ENCODE measurements at regions not wholly inside any gene's neighbourhood (a gene's known extent, or its start where the extent isn't known, plus 50 kb on each side); places are given as distances from the start of the nearest gene placed in this dataset.

DNA sequence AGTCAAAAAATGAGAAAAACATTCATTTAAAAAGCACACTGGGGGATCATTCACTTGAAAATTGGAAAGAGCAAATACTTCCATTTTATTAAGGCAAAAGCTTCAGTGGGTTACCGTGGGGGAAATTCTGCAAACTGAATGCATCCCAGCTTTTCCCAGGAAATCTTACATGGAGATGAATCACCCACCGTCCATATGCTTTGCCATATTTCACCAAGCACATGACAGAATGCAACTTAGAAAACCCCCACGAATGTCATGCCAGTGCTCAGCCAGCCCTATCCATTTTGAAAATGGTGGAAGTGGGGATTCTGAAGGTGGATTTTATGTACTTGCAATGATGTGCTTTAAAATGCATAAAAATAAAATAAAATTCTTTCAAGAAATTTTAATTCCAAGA, 485.5 kb upstream of the ID2 start:
- DNase-seq = no peak

DNA sequence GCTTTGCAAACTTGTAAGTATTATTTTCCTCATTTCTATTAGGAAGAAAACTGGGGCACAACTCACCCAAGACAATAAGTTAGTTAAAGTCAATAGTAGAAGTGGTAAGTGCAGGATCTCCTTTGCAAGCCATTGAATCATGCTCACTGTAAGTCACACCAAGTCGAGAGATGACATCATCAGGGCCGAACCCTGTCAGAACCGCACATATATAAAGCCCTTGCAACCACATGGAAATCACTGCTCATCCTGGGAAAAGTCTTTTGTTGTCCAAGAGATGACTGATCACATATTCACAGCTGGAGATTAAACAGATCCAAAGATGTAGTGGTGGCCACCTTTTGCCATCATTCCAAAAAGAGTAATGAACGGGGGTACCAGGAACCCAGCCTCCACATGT, 484.8 kb upstream of the ID2 start:
- no peak for DNase-seq

DNA sequence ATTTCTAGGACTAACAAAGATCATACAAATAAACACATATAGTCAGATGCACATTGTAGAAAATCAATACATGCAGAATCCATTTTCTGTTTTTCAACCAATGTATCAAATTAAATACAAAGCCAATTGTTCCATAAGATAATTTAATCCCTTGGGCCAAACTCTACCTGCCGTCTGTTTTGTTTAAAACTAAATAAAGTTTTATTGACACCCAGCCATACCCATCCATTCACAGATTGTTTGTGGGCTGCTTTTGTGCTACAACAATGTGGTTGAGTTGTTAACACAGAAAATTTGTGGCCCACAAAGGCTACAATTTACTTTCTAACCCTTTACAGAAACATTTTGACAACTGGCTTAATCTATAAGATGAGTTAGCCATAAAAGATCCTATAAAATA, 484.0 kb upstream of the ID2 start:
- DNase-seq = no peak

DNA sequence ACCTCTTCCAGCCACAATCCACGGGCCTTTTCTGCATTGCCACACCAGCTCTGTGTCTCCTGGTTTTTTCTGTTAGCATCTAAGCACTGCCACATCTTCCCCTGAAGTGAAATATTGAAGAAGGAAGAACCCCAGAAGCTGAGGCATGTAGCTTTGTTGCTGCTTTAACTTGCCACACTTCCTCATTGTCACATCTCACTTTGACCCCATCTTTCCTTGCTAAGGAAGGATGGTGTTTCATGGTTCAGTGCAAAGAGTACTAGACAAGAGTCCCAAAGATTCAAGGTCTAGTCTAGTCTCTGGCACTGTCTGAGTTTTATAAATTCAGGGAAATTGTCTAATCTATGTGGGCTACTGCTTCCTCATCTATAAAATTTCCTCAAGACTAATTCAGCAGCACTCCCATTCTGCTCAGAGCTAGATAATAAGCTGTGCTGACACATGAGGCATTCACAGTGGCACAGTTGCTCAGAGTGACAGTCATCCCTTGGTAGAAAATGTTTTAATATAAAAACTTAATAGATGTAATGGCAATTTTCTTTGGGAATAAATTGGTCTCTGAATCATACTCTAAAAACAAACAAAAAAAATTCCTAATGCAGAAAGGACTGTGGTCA, 483.0 kb upstream of the ID2 start:
- no peak for DNase-seq

DNA sequence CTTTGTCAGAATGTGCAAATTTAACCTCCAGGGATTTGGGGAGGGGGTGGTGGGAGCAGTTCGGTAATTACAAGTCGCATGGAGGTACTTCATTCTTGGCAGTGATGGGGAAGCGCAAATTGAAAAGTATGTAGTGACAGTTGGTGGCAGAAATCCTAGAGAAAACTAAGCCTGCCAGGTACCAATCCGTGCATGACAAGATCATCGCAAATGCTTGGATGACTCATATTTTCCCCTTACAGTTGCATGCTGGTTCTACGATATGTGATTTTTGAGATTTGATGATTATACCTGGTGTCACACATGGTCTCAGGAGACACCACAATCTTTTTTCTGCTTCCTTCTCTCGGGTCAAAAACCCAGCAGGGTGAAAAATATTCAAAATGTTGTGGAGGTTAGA, 479.7 kb upstream of the ID2 start:
- DNase-seq = no peak

DNA sequence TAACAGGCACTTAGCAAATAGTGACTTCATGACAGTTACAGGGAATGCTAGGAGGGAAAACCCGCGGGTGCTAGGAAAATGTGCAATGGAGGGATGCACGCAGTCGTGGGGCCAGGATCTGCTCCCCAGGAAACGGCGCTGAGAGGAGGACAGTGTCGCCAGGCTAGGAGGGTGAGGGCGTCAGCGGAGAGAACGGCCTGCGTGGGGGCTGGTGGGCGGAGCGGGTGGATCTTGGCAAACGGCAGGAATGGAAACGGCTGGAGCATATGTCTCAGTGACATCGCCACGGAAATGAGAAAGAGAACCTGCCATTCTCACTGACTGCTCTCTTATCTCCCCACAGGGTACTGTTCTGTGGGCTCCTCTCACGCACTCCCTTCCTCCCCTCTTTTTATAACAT, 478.5 kb upstream of the ID2 start:
- no peak for DNase-seq

DNA sequence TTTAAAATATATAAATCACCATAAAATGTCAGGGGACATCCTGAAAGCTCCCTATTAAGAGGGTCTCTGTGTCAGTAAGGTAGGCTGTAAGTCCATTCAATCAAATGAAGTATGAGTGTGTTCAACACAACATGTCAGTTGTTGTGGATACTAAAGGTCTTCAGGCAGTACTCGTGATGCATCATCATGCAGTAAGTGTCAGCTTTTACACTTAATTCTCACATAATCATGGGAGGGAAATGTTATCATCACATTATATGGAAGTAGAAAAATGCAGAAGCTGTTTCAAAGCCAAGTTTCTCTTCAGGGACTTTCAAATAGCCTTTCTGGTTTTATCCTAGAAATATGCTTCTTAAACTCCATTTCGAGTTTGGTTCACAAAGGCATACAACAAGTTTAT, 477.1 kb upstream of the ID2 start:
- DNase-seq = no peak

DNA sequence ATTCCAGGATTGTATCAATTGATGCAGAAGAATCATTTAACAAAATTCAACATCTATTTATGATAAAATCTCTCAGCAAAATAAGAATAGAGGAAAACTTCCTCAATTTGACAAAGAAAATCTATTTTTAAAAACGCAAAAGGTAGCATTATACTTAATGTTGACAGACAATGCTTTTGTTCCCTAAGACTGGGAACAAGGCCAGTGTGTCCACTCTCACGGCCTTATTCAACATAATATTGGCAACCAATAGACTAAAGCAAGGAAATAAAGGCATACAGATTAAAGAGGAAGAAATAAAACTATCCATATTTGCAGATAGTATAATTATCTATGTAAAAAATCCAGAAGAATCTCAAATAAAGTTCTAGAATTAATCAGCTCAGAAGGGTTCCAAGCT, 472.4 kb upstream of the ID2 start:
- no peak for DNase-seq

DNA sequence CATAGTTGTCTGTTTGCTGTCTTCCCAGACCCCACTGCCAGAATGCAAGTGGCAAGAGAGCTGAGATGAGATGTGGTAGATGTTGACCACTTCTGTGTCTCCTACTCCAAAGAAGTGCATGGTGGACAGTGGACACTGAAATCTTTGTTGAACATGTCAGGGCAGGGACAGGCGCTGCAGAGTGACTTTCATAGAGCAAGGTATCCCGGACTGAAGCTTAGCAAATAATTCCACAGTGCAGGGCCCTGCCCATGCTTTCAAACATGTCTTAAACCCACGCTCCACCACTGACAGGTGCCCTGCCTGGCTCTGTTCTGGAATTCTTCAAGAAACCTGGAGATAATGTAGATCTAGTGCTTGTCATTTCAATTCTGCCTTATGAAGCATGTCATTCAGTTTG, 470.5 kb upstream of the ID2 start:
- DNase-seq = no peak

DNA sequence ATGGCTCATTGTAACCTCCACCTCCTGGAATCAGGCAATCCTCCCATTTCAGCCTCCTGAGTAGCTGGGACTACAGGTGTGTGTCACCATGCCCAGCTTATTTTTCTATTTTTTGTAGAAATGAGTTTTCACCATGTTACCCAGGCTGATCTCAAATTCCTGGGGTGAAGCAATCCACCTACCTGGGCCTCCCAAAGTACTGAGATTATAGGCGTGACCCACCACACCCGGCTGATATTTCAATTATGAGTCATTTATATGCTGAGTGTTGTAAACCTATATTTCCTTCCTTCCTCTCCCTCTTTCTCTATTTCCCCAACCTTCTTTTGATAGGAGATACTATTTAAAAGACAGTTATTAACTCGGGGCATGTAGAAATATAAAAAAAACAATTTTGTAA, 469.6 kb upstream of the ID2 start:
- no peak for DNase-seq

DNA sequence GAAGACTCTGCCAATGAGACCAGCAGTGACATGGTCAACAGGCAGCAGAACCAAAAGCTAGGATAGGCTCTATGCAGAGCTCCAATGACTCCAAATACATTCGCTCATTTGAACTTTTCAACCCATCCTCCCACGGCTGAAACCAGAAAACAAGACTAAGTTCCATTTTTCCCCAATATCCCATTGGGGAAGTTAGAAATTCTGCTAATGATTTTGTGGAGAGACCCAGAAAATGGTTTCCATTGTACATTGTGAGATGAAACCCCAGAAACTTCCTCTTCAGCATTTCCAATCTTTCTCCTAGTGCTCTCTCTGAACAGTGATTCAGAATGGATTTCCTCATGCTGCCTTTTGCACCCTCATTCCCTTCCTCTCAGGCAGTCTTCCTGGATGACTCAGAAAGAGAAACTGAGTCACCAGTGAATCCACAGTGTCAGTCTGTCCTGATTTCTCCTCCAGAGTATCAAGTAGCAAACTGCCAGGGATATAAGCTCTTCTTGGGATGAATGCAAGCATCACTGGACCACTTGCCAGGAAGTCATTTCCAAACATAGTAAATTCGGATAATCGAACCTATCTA, 467.7 kb upstream of the ID2 start:
- no peak for DNase-seq

DNA sequence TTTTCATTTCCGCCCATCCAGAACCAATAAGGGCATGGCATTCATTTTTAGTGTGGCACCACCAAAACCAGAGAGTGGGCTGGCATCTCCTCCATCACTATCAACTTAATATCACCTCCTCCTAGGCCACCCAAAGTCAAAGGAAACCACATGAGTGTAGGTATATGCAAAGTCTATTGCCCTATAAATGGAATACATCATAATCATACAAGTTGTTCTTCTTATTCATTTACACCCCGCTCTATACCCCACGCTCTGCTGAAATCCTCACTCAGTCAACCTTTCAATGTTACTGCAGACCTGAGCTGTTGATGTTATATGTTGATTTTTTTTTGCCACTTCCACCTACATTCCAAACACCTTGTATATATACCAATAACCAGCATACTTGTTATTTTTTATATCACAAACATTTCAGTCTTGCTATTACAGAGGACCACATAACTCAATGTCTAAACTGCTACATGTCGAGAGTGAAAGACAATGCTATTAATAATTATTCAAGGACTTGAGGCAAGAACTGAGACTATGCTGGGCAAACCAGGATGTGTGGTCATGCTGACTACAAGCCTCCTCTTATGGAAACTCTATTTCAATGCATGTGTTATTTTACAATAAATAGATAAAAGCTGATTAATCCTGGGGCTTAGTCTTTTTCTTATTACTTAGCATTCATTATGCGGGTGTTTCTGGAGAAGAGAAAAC, 466.5 kb upstream of the ID2 start:
- no peak for DNase-seq

DNA sequence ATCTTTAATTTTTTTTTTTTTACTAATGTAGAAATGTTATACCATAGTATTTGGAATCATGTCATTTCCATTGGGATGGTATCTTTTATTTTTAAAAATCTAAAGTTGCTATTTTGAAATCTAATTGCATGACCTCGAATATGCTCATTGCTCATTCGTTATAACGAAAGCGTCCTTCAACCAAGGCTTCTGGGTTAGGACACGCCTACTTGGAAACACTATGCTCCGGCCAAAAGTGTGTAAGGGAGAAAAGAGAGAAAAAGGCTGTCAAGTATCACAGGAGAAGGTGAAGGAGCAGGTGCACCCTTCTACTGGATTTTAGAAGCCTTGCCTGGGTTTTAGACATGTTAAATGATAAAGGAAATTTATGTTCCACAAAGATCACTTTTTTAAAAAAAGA, 465.9 kb upstream of the ID2 start:
- no peak for DNase-seq

DNA sequence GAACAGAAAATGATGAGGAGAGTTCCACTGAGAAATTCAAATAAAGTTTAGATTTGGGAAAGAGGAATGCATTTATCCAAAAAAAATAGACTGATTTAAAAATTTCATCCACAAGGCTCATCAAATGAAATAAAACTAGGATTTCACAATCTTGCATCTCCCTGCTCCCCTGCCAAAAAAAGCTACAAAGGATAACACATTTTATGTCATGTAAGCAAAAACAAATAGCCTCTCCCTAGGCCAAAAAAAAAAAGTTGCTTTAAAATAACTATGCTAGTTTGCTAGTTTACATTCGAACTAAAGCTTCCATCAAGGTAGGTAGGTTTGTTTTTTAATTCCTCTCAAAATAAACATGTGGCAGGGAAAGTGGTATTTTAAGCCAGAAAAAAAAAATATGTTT, 465.5 kb upstream of the ID2 start:
- DNase-seq = no peak

DNA sequence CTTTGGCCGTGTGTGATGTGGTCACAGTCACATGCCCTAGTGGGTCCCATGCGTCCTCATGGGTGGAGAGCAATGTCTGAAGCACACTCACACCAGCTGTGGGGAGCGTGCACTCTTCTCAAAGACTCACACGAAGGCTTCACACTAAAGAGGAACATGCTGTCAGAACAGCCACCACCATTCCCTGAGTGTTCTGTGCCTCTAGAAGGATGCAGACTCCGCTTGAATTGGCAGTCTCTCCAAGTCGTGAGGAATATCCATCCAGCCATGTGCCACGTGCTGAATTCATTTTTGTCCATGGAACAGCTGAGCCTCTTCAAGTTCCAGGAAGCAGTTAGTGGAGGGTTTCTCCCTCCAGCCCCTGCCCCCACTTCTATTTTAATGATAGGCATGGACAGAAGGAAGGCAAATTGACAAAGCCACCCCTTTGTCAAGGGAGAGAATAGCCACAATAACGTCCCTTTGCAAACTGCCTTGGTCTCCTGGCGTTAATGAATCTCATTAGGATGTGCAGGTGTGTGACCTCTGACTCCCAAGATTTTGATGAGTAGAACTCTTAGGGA, 464.3 kb upstream of the ID2 start:
- DNase-seq = no peak

DNA sequence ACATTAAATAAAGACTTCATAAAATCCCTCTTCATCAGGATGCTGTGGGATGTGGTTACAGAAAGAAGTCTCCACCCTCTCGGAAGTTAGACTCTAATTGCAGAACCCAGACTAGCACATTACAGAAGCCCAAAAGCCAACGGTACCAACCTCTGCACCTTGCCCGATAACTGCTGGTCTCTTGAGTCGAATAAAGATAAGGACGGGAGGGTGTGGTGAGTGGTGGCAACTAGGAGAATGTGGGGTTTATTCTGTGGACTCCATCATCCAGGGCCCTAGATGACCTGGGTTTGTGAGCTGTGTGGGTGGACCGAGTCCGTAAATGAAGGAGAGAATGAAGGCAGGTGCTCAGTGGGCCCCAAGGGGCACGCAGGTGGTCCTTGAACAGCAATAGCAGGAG, 462.8 kb upstream of the ID2 start:
- no peak for DNase-seq

DNA sequence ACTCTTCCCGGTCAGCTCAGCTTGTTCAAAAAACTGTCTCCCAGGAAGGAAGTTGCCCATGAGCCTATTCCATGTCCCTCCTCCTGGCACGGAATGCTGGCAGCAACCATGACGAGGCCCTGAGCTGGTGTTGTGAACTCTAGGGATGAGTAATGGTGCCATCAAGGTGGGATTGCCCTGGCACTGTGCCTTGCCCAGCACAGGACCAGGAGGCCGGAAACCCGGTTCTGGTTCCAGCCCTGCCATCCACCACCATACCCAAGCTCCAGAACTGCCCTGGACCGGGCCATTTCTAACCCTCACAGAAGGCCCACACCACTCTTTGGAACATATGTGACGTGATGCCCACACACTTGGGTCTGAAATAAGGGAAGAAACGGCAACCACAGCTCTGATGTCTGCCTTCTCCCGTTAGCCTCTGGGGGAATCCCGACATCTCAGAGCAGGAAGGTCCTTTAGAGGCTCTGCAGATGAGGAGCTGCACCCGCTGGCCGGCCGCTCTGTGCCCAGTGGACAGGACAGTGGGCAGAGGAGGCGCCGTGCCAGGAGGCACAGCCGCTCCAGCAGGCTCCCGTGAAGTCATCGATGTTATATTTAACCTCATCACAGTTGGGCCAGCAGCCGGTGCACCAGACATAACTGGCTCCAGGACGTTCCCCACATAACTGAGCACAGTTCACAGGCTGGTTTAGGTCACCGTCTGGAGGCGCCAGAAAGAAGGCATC, 462.1 kb upstream of the ID2 start:
- DNase-seq = no peak

DNA sequence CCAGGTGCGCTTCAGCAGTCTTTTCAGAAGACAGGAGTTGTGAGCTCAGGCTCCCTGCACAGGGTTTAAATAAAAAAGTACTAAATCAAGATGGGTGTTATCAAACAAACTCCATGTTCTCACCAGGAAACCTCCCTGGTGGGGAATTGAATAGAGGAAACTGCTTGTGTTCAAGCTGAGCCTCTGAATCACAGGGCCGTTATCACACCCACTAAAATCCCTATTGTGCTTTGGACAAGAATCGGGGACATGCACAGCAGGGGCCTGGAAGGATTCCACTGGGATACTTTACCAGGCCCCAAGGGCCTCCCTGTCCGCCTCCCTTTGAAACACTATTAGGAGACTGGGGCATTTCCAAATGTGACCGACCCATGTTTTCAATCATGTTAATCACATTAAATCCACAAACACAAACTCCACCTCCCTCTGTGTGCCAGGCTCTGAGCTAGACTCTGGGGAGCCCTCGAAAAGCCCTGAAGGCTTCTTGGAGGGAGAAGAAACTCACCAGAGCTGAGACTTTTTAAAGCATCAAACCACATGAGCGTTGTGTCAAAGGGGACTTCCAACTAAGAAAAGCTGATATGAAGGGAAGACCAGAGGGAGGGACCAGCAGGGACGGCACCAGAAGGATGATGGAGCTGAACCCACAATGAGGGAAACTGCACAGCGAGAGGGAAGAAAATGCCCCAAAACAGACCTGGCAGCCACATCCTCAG, 458.7 kb upstream of the ID2 start:
- no peak for DNase-seq

DNA sequence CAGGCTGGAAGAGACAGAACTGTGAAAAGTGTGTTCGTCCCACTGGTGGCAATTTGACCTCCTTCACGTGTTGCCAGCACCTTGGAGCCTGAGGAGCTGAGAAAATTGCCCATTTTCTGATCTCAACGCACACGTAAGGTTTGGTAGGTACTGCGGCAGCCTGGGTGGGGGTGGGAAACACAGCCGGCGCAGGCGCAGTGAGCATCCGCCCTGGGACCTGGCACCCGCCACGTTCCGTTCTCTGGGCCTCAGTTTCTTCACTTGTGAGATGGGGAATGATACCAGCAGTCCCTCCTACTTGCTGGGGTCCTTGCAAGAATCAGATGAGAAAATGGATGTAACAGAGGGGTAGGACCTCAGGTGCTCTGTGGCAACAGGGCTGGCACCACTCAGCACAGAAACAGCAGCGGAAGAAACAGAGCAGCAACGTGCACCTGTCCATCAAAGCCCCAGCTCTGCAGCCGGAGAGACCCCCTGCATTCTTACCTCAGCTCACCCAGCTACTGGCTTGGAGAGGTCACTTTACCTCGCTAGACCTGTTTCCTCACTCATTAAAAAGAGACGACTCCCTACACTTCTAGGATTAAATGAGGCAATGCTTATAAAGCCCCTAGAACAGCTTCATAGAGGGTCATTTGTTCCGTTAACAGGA, 458.0 kb upstream of the ID2 start:
- DNase-seq = no peak

DNA sequence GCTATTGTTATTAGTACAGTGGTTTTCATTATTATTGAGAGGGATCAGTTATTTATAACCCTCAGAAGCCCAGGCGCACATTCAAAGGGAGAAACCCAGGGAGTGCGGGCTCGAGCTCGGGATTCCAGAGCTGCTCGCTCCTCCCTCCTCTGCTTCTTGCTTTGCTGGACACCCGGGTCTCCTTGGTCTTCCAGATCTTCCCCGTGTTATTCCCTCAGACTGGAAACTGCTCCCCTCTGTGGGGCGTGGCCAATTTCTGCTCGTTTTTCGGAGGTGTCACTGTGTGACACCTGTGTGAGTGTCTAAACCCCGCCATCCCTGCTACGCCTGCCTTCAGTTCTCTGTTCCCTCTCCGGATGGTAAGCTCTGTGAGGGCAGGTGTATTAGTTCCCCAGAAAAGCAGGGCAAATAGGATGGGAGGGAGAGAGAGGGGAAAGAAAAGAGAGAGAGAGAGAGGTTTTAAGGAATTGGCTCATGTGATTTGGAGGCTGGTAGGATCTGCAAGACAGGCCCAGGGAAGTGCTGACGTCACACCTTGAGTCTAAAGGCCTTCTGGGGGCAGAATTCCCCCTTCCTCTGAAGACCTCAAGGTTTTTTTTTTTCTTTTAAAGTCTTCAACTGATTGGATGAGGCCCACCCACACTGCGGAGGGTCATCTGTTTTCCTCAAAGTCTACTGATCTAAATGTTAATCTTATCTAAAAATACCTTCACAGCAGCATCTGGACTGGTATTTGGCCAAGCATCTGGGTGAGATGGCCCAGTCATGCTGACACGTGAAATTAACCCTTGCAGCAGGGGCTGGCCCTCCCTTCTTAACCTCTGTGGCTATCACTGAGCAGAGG, 457.3 kb upstream of the ID2 start:
- DNase-seq = no peak

DNA sequence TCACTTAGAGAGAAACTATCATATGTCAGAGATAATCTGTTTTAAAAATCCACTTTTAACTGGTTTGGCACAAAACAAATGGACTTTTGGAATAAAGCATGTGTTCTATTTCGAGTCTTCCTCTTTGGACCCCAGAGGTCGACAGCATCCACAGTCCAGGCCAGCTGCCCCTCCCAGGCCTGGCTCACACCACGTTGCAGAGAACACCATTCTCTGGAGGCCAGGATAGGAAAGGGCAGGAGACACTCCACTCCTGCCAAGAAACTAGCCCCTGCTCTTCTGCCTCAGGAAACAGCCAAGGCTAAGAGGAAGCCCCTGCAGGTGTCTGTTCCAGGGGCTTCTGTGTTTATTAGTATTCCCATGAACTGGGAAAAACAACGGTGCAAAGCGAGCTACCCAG, 456.6 kb upstream of the ID2 start:
- no peak for DNase-seq

DNA sequence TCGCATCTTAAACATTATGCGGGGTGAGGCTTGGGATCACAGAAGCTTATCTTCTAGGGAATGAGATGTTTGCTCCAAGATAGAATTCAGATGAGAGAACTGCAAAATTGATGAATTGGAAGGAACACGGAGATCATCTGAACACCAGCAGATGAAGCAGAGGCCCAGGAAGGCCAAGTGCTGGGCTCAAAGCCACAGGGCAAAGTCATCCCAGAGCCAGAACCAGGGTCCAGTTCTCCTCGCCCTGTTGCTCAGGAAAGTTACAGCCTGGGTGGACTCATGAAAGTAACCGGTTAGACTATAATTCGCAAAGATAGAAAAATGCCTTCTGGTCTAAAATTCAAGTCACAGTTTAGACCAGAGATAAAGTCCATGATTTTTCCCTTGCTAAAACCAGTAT, 456.1 kb upstream of the ID2 start:
- DNase-seq = no peak
